ENCODE measurements at regions not wholly inside any gene's neighbourhood (a gene's known extent, or its start where the extent isn't known, plus 50 kb on each side); places are given as distances from the start of the nearest gene placed in this dataset.

DNA sequence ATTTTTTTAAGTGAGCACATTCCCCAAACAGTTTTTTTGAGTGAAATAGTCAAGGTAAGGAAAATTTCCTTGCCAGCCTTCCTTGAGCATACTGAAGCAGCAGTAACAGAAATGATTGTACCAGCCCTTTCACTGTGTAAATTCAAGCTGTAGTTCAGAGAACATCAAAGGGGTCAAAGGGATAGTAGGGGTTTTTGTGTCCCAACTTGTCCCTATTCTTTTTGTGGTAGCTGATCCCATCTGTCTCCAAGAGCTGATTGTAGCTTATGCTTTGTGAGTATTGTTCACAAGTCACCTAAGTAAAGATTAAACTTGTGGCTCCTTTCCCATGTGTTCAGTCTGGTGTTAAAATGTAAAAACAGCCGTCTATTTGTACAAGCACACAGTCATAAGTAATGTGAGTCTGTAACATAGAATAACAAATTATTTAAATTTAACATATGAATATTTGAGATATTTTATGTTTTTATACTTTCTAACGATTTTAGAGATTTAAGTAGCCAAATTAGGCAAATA is 185.0 kb downstream of the CENPW start:
- intact Hi-C loops (cut with DNase I; ENCODE audit: low total_unique reads): no loop called here
- Histone ChIP-seq H3K4me3 (no peak overlapping the region), H3K36me3 (no peaks in the 10 kb centered on the region), H3K27ac (no peak overlapping the region), H3K9me3 (no peaks in the 10 kb centered on the region), H3K4me1 (no peaks in the 10 kb centered on the region), H3K27me3 (no peaks in the 10 kb centered on the region)
- DNase-seq: no peak
- no peak for TF ChIP-seq POLR2A (IDR thresholded peaks at IDR 0.05)
- TF ChIP-seq, protein P1, sequence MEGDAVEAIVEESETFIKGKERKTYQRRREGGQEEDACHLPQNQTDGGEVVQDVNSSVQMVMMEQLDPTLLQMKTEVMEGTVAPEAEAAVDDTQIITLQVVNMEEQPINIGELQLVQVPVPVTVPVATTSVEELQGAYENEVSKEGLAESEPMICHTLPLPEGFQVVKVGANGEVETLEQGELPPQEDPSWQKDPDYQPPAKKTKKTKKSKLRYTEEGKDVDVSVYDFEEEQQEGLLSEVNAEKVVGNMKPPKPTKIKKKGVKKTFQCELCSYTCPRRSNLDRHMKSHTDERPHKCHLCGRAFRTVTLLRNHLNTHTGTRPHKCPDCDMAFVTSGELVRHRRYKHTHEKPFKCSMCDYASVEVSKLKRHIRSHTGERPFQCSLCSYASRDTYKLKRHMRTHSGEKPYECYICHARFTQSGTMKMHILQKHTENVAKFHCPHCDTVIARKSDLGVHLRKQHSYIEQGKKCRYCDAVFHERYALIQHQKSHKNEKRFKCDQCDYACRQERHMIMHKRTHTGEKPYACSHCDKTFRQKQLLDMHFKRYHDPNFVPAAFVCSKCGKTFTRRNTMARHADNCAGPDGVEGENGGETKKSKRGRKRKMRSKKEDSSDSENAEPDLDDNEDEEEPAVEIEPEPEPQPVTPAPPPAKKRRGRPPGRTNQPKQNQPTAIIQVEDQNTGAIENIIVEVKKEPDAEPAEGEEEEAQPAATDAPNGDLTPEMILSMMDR (IDR thresholded peaks at IDR 0.05): no peak

DNA sequence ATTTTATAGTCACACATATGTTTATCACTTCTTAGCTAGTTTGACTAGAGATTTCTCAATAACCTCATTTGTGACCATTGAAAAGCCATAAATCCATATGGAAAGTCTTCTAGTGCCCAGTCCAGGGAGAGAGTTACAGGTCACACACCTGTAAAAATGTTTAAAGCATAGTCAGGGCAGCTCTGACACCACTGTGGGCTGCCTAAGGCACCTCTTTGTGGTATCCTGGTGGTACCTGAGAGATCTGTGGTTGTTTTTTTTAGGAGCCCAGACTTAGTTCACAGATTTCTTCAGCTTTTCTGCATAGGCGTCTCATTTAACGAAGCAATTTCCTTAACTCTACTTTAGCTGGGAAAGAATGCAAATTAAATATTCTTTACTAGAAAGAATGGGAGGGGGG is 186.6 kb downstream of the CENPW start:
- no peaks in the 10 kb centered on the region for H3K36me3 ChIP-seq
- H3K27ac ChIP-seq: no peak overlapping the region
- no peaks in the 10 kb centered on the region for H3K27me3 ChIP-seq
- DNase-seq: no peak
- H3K4me3 ChIP-seq: no peak overlapping the region
- no peaks in the 10 kb centered on the region for H3K4me1 ChIP-seq
- TF ChIP-seq, protein P1 (IDR thresholded peaks at IDR 0.05): no peak
- no peak for TF ChIP-seq POLR2A (IDR thresholded peaks at IDR 0.05)
- no peaks in the 10 kb centered on the region for H3K9me3 ChIP-seq
- intact Hi-C loops (cut with DNase I; ENCODE audit: low total_unique reads): no loop called here

DNA sequence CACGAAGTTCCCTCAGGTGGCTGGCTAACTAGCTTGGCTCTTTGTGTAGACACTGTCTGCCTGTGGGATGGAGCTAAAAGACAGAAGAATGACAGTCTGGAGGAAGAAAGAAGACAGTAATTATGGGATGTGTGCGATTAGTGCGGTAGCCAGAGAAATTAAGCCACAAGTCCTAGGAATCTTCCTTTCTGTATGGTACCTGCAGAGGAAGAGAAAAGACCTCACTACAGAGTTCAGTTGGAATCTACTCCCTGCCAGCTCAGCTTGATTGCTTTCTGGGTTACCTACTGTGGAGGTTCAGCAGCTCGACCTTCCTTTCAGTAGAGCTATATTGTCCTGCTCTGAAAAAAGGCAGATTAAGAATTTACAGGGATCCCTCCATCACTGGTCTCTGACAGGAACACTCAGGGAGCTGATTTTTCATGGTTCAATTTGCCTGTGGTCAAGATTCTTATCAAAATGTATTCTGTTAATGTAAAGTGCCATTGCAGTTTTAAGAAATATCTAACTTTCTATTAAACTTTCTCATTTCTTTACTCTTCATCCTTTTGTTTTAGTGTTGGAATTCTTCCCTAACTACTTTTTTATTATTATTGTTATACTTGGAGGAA is 187.2 kb downstream of the CENPW start:
- intact Hi-C loops (cut with DNase I; ENCODE audit: low total_unique reads): no loop called here
- no peaks in the 10 kb centered on the region for H3K9me3 ChIP-seq
- no peaks in the 10 kb centered on the region for H3K36me3 ChIP-seq
- peak overlapping the region in 1 of 2 donors; percentile 46 for H3K27ac ChIP-seq
- H3K4me3 ChIP-seq: no peak overlapping the region
- no peak for DNase-seq
- H3K27me3 ChIP-seq: no peaks in the 10 kb centered on the region
- TF ChIP-seq, protein P1 (IDR thresholded peaks at IDR 0.05): no peak
- TF ChIP-seq POLR2A (IDR thresholded peaks at IDR 0.05): no peak
- H3K4me1 ChIP-seq: no peaks in the 10 kb centered on the region

DNA sequence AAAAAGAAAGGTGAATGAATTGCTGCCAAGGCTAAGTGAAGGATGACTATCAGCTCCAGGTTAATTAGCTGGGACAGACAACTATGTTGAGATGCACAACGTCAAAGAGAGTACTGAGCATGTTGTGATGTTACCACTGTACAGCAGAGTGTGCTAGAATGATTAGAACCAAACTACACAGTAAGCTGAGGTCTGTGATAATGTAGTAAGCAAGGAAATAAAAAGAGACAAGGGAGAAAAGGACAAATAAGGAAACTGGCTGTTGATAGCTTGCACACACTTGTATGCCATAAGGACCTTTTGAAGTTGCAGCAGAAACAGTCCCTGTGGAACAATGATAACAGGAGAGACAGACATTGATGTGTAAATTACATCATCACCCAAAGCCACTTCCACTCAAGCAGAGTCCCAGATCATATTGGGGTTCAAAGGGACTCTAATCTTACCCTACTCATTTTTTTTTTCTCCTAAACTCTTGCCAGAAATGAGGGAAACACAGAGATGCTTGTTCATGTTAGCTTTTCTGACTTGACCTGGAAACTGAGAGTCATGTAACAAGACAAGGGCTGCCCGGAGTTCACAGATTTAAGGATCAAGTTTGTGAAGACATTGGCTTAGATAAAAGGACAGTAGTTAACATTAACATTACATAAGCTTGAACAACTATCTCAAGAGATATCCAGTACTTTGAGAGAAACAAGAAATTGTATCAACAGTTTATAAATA is 189.9 kb downstream of the CENPW start:
- Histone ChIP-seq H3K4me3 (no peak overlapping the region), H3K4me1 (no peaks in the 10 kb centered on the region), H3K9me3 (no peaks in the 10 kb centered on the region), H3K36me3 (no peaks in the 10 kb centered on the region), H3K27ac (no peak overlapping the region), H3K27me3 (no peaks in the 10 kb centered on the region)
- intact Hi-C loops (cut with DNase I; ENCODE audit: low total_unique reads): no loop called here
- TF ChIP-seq, protein P1 (IDR thresholded peaks at IDR 0.05): no peak
- no peak for TF ChIP-seq POLR2A (IDR thresholded peaks at IDR 0.05)
- DNase-seq: no peak

DNA sequence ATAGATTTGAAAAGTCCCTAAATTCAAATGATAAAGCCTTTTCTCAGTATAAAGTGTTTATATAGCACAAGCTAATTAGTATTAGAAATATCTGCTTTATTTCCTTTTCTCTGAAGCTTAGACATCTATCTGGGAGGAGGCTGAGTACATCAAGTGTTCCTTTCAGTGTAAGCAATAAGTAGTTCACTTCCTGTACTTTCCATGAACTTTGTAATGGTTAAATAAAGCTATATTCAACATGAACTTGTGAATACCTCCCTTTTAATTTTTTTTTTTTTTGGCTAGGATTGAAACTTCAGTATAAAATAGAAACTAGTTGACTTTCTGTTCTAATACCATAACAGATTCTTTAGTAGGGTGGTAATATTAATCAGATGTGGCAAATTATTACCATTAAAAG is 190.9 kb downstream of the CENPW start:
- no peak for TF ChIP-seq POLR2A (IDR thresholded peaks at IDR 0.05)
- TF ChIP-seq, protein P1 (IDR thresholded peaks at IDR 0.05): no peak
- no peaks in the 10 kb centered on the region for H3K36me3 ChIP-seq
- no peaks in the 10 kb centered on the region for H3K4me1 ChIP-seq
- intact Hi-C loops (cut with DNase I; ENCODE audit: low total_unique reads): no loop called here
- H3K27me3 ChIP-seq: no peaks in the 10 kb centered on the region
- H3K4me3 ChIP-seq: no peak overlapping the region
- no peaks in the 10 kb centered on the region for H3K9me3 ChIP-seq
- no peak for DNase-seq
- no peak overlapping the region for H3K27ac ChIP-seq
